ENCODE measurements at regions not wholly inside any gene's neighbourhood (a gene's known extent, or its start where the extent isn't known, plus 50 kb on each side); places are given as distances from the start of the nearest gene placed in this dataset.

GRCh38 chr3:101940521-101941317 is 91.4 kb downstream of the NFKBIZ start:
- no peaks in the 10 kb centered on the region for H3K27me3 Mint-ChIP-seq

GRCh38 chr3:101941318-101942040 is 92.2 kb downstream of the NFKBIZ start:
- Mint-ChIP-seq H3K36me3 (ENCODE audit: insufficient read depth) (peaks cover 4% of the 10 kb centered on the region), H3K4me3 (no peak overlapping the region), H3K9me3 (no peaks in the 10 kb centered on the region), H3K27me3 (no peaks in the 10 kb centered on the region), H3K27ac (no peak overlapping the region), H3K4me1 (ENCODE audit: low read depth in 2 of 2) (peaks cover 7 to 10% of the 10 kb centered on the region in 2 donors)
- no peak for DNase-seq
- ATAC-seq (replicated peaks): no peak

More at GRCh38 chr3:101940521-101941317, 91.4 kb downstream of the NFKBIZ start:
- H3K4me3 Mint-ChIP-seq: no peak overlapping the region
- peaks cover 5% of the 10 kb centered on the region for H3K36me3 Mint-ChIP-seq (ENCODE audit: insufficient read depth)
- DNase-seq (no peak), ATAC-seq (replicated peaks) (no peak)
- peaks cover 7 to 10% of the 10 kb centered on the region in 2 donors for H3K4me1 Mint-ChIP-seq (ENCODE audit: low read depth in 2 of 2)
- H3K27ac Mint-ChIP-seq: no peak overlapping the region
- H3K9me3 Mint-ChIP-seq: no peaks in the 10 kb centered on the region

GRCh38 chr3:101942356-101942755 is 93.0 kb downstream of the NFKBIZ start:
- no peak overlapping the region for H3K4me3 Mint-ChIP-seq
- no peaks in the 10 kb centered on the region for H3K27me3 Mint-ChIP-seq
- H3K4me1 Mint-ChIP-seq (ENCODE audit: low read depth in 2 of 2): peaks cover 0 to 3% of the 10 kb centered on the region in 2 donors
- peaks cover 2% of the 10 kb centered on the region for H3K36me3 Mint-ChIP-seq (ENCODE audit: insufficient read depth)
- H3K27ac Mint-ChIP-seq: no peak overlapping the region
- no peak for DNase-seq
- no peaks in the 10 kb centered on the region for H3K9me3 Mint-ChIP-seq
- no peak for ATAC-seq (replicated peaks)

- Mint-ChIP-seq H3K36me3 (ENCODE audit: insufficient read depth) (peaks cover 2% of the 10 kb centered on the region), H3K4me1 (ENCODE audit: low read depth in 2 of 2) (peaks cover 0 to 3% of the 10 kb centered on the region in 2 donors), H3K27me3 (no peaks in the 10 kb centered on the region), H3K4me3 (no peak overlapping the region), H3K27ac (no peak overlapping the region), H3K9me3 (no peaks in the 10 kb centered on the region)
- DNase-seq (no peak), ATAC-seq (replicated peaks) (peak; percentile 27)
Observed at GRCh38 chr3:101943029-101943428, 93.7 kb downstream of the NFKBIZ start.

GRCh38 chr3:101944308-101944707 is 95.0 kb downstream of the NFKBIZ start:
- H3K27me3 Mint-ChIP-seq: peaks cover 0 to 2% of the 10 kb centered on the region in 2 donors

GRCh38 chr3:101945980-101946379 is 96.7 kb downstream of the NFKBIZ start:
- Mint-ChIP-seq H3K27me3 (peaks cover 0 to 6% of the 10 kb centered on the region in 2 donors), H3K36me3 (ENCODE audit: insufficient read depth) (peaks cover 2% of the 10 kb centered on the region), H3K9me3 (no peaks in the 10 kb centered on the region), H3K4me3 (no peak overlapping the region), H3K4me1 (ENCODE audit: low read depth in 2 of 2) (peaks cover 0 to 3% of the 10 kb centered on the region in 2 donors), H3K27ac (no peak overlapping the region)
- ATAC-seq (replicated peaks) (no peak), DNase-seq (no peak)

More at GRCh38 chr3:101944308-101944707, 95.0 kb downstream of the NFKBIZ start:
- DNase-seq (no peak), ATAC-seq (replicated peaks) (no peak)
- H3K9me3 Mint-ChIP-seq: no peaks in the 10 kb centered on the region
- peaks cover 0 to 3% of the 10 kb centered on the region in 2 donors for H3K4me1 Mint-ChIP-seq (ENCODE audit: low read depth in 2 of 2)
- no peak overlapping the region for H3K4me3 Mint-ChIP-seq
- H3K27ac Mint-ChIP-seq: no peak overlapping the region
- peaks cover 2% of the 10 kb centered on the region for H3K36me3 Mint-ChIP-seq (ENCODE audit: insufficient read depth)

GRCh38 chr3:101946906-101947305 is 97.6 kb downstream of the NFKBIZ start:
- peaks cover 0 to 3% of the 10 kb centered on the region in 2 donors for H3K4me1 Mint-ChIP-seq (ENCODE audit: low read depth in 2 of 2)
- no peaks in the 10 kb centered on the region for H3K9me3 Mint-ChIP-seq
- ATAC-seq (replicated peaks): no peak
- DNase-seq: no peak
- peaks cover 0 to 6% of the 10 kb centered on the region in 2 donors for H3K27me3 Mint-ChIP-seq
- H3K4me3 Mint-ChIP-seq: no peak overlapping the region
- H3K36me3 Mint-ChIP-seq (ENCODE audit: insufficient read depth): peaks cover 2% of the 10 kb centered on the region
- no peak overlapping the region for H3K27ac Mint-ChIP-seq

GRCh38 chr3:101950510-101950909 is 101.2 kb downstream of the NFKBIZ start:
- Mint-ChIP-seq H3K27me3 (peaks cover 10 to 14% of the 10 kb centered on the region in 2 donors), H3K9me3 (no peaks in the 10 kb centered on the region), H3K27ac (no peak overlapping the region), H3K4me3 (no peak overlapping the region), H3K36me3 (ENCODE audit: insufficient read depth) (no peaks in the 10 kb centered on the region), H3K4me1 (ENCODE audit: low read depth in 2 of 2) (no peaks in the 10 kb centered on the region)
- DNase-seq (no peak), ATAC-seq (replicated peaks) (no peak)

- H3K4me3 Mint-ChIP-seq: no peak overlapping the region
- H3K27ac Mint-ChIP-seq: no peak overlapping the region
- ATAC-seq (replicated peaks): no peak
- peaks cover 10 to 15% of the 10 kb centered on the region in 2 donors for H3K27me3 Mint-ChIP-seq
- H3K36me3 Mint-ChIP-seq (ENCODE audit: insufficient read depth): no peaks in the 10 kb centered on the region
- DNase-seq: no peak
- no peaks in the 10 kb centered on the region for H3K9me3 Mint-ChIP-seq
- no peaks in the 10 kb centered on the region for H3K4me1 Mint-ChIP-seq (ENCODE audit: low read depth in 2 of 2)
Observed at GRCh38 chr3:101950985-101951733, 101.8 kb downstream of the NFKBIZ start.

- Mint-ChIP-seq H3K36me3 (ENCODE audit: insufficient read depth) (no peaks in the 10 kb centered on the region), H3K4me3 (no peak overlapping the region), H3K4me1 (ENCODE audit: low read depth in 2 of 2) (no peaks in the 10 kb centered on the region), H3K9me3 (no peaks in the 10 kb centered on the region), H3K27ac (no peak overlapping the region), H3K27me3 (peaks cover 10 to 21% of the 10 kb centered on the region in 2 donors)
- DNase-seq: no peak
- ATAC-seq (replicated peaks): no peak
Observed at GRCh38 chr3:101954361-101954760, 105.0 kb downstream of the NFKBIZ start.

GRCh38 chr3:101954936-101955335 is 105.6 kb downstream of the NFKBIZ start:
- no peak for ATAC-seq (replicated peaks)
- H3K27me3 Mint-ChIP-seq: peaks cover 10 to 18% of the 10 kb centered on the region in 2 donors

GRCh38 chr3:101962055-101962454 is 112.7 kb downstream of the NFKBIZ start:
- Mint-ChIP-seq H3K4me1 (ENCODE audit: low read depth in 2 of 2) (no peaks in the 10 kb centered on the region), H3K9me3 (no peaks in the 10 kb centered on the region), H3K27ac (no peak overlapping the region), H3K27me3 (peaks cover 0 to 3% of the 10 kb centered on the region in 2 donors), H3K4me3 (no peak overlapping the region), H3K36me3 (ENCODE audit: insufficient read depth) (no peaks in the 10 kb centered on the region)
- ATAC-seq (replicated peaks) (no peak), DNase-seq (no peak)

More at GRCh38 chr3:101954936-101955335, 105.6 kb downstream of the NFKBIZ start:
- H3K9me3 Mint-ChIP-seq: no peaks in the 10 kb centered on the region
- no peaks in the 10 kb centered on the region for H3K36me3 Mint-ChIP-seq (ENCODE audit: insufficient read depth)
- H3K4me3 Mint-ChIP-seq: no peak overlapping the region
- H3K4me1 Mint-ChIP-seq (ENCODE audit: low read depth in 2 of 2): no peaks in the 10 kb centered on the region
- no peak overlapping the region for H3K27ac Mint-ChIP-seq
- DNase-seq: no peak

- Mint-ChIP-seq H3K27me3 (no peaks in the 10 kb centered on the region), H3K4me3 (no peak overlapping the region), H3K4me1 (ENCODE audit: low read depth in 2 of 2) (no peaks in the 10 kb centered on the region), H3K9me3 (no peaks in the 10 kb centered on the region), H3K36me3 (ENCODE audit: insufficient read depth) (no peaks in the 10 kb centered on the region), H3K27ac (no peak overlapping the region)
- no peak for ATAC-seq (replicated peaks)
- no peak for DNase-seq
Observed at GRCh38 chr3:101963902-101964362, 114.6 kb downstream of the NFKBIZ start.
